ENCODE measurements at regions not wholly inside any gene's neighbourhood (a gene's known extent, or its start where the extent isn't known, plus 50 kb on each side); places are given as distances from the start of the nearest gene placed in this dataset.

- Histone ChIP-seq H2AFZ (ENCODE audit: low read depth, low read length) (no peak overlapping the region), H3K36me3 (ENCODE audit: control insufficient read depth, insufficient read depth, low read length) (no peaks in the 10 kb centered on the region), H3K9me3 (replicated peaks; ENCODE audit: control insufficient read depth, insufficient read depth, low read depth, low read length) (no peaks in the 10 kb centered on the region), H3K4me3 (no peak overlapping the region), H3K9ac (ENCODE audit: insufficient read depth in 1 of 2, low read depth in 2 of 2, low read length in 2 of 2) (no peak overlapping the region), H3K9me1 (ENCODE audit: control insufficient read depth, insufficient read depth, low read length) (no peaks in the 10 kb centered on the region), H3K27ac (ENCODE audit: extremely low read depth, low read depth, low read length) (no peak overlapping the region), H3K27me3 (ENCODE audit: control insufficient read depth in 2 of 2, insufficient read depth in 2 of 2, low read length in 2 of 2) (no peaks in the 10 kb centered on the region), H4K20me1 (replicated peaks; ENCODE audit: control insufficient read depth, insufficient read depth, low read length) (no peaks in the 10 kb centered on the region), H3K4me2 (ENCODE audit: insufficient read depth, low read length) (no peak overlapping the region), H3K79me2 (ENCODE audit: control insufficient read depth, insufficient read depth, low read length) (no peaks in the 10 kb centered on the region), H3K4me1 (replicated peaks in 1 of 2; ENCODE audit: control insufficient read depth in 2 of 2, insufficient read depth in 2 of 2, low read length in 2 of 2) (no peaks in the 10 kb centered on the region)
- POLR2A ChIA-PET, result no interaction called here
- BruUV-seq (replicated peaks), result no TSS peak
- WGBS (ENCODE audit: insufficient coverage, low coverage, missing lambda C conversion rate), result 0% methylated on average over 2 of the region's 2 CpGs
- intact Hi-C loops (cut with micrococcal nuclease), result no loop called here
- DNase-seq (ENCODE audit: extremely low read depth in 1 of 4, low spot score in 3 of 4) (no peak), FAIRE-seq (no peak), ATAC-seq (no peak)
- in situ Hi-C loops (cut with MboI), result no loop called here
- TF ChIP-seq BMI1 (IDR thresholded peaks at IDR 0.05; ENCODE audit: low read length) (no peak), CEBPB (tag; IDR thresholded peaks at IDR 0.05) (peak; percentile 31; the same call in 1 of the 2 replicates), ZNF740 (CRISPR knock-in tag; IDR thresholded peaks at IDR 0.05) (no peak), ZNF740 (tag; IDR thresholded peaks at IDR 0.05) (no peak), CEBPG (CRISPR knock-in tag; IDR thresholded peaks at IDR 0.05) (no peak), CEBPG (tag; conservative IDR thresholded peaks at IDR 0.05 in 1 of 2, IDR thresholded peaks at IDR 0.05 in 1 of 2) (0 out of 4 replicates have a peak, but pooled peaks of 1 of the 2 experiments have one; percentile 38)
- CTCF ChIA-PET (ENCODE audit: low intra/inter-chr PET ratio), result no interaction called here
Measured at GRCh38 chr3:118208642-118209041, 826.0 kb downstream of the IGSF11 start.

GRCh38 chr3:118213892-118214291 lies 820.8 kb downstream of the IGSF11 start:
- no TSS peak for BruUV-seq (replicated peaks)
- FAIRE-seq, result no peak
- Histone ChIP-seq H3K27ac (ENCODE audit: extremely low read depth, low read depth, low read length) (no peak overlapping the region), H3K4me1 (replicated peaks in 1 of 2; ENCODE audit: control insufficient read depth in 2 of 2, insufficient read depth in 2 of 2, low read length in 2 of 2) (no peaks in the 10 kb centered on the region), H4K20me1 (replicated peaks; ENCODE audit: control insufficient read depth, insufficient read depth, low read length) (no peaks in the 10 kb centered on the region), H3K9me3 (replicated peaks; ENCODE audit: control insufficient read depth, insufficient read depth, low read depth, low read length) (no peaks in the 10 kb centered on the region), H3K9me1 (ENCODE audit: control insufficient read depth, insufficient read depth, low read length) (no peaks in the 10 kb centered on the region), H3K9ac (ENCODE audit: insufficient read depth in 1 of 2, low read depth in 2 of 2, low read length in 2 of 2) (no peak overlapping the region), H3K79me2 (ENCODE audit: control insufficient read depth, insufficient read depth, low read length) (no peaks in the 10 kb centered on the region), H3K4me3 (no peak overlapping the region), H3K27me3 (ENCODE audit: control insufficient read depth in 2 of 2, insufficient read depth in 2 of 2, low read length in 2 of 2) (no peaks in the 10 kb centered on the region), H2AFZ (ENCODE audit: low read depth, low read length) (no peak overlapping the region), H3K4me2 (ENCODE audit: insufficient read depth, low read length) (no peak overlapping the region), H3K36me3 (ENCODE audit: control insufficient read depth, insufficient read depth, low read length) (no peaks in the 10 kb centered on the region)
- ATAC-seq, result no peak
- CTCF ChIA-PET (ENCODE audit: low intra/inter-chr PET ratio), result no interaction called here
- in situ Hi-C loops (cut with MboI), result no loop called here
- no peak for DNase-seq (ENCODE audit: extremely low read depth in 1 of 4, low spot score in 3 of 4)
- intact Hi-C loops (cut with micrococcal nuclease), result no loop called here
- POLR2A ChIA-PET, result no interaction called here
- TF ChIP-seq SRF (CRISPR knock-in tag; IDR thresholded peaks at IDR 0.05) (no peak), ZNF449 (CRISPR knock-in tag; IDR thresholded peaks at IDR 0.05) (no peak), MED1 (CRISPR knock-in tag; IDR thresholded peaks at IDR 0.05; ENCODE audit: borderline replicate concordance) (no peak), ZHX1 (conservative IDR thresholded peaks at IDR 0.05; ENCODE audit: low read length) (no peak), RBM17 (IDR thresholded peaks at IDR 0.05; ENCODE audit: borderline replicate concordance, low read depth, low read length) (no peak)

All from K562 (cell line).